ENCODE measurements at regions not wholly inside any gene's neighbourhood (a gene's known extent, or its start where the extent isn't known, plus 50 kb on each side); places are given as distances from the start of the nearest gene placed in this dataset.

DNA sequence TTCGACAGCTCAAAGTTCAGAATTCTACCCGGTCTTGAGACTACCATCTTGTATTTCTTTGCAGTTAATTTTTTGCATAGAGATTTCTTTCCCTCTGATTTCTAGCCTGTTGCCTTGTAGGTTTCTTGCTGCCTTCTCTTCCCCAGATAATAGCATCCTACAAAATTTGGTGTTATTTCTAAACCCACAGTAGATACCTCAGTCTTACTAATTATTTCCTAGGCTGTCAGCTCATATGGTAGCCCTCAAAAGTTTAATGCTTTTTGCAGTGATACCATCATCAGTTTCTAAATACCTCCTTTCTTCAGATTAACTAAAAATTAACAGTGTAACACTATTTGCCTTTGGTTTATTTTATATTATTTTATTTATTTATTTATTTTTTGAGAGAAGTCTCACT lies 61.9 kb upstream of the TMPO start:
- no peak overlapping the region for H3K4me3 ChIP-seq (ENCODE audit: insufficient read length, low read depth)

GRCh38 chr12:98456041-98456440 lies 59.3 kb upstream of the TMPO start:
- Histone ChIP-seq H3K9ac (ENCODE audit: insufficient read length, low read depth) (no peak overlapping the region), H3K9me3 (ENCODE audit: insufficient read depth, low read length) (no peaks in the 10 kb centered on the region), H3K4me3 (ENCODE audit: insufficient read length, low read depth) (no peak overlapping the region), H3K36me3 (ENCODE audit: insufficient read depth, insufficient read length, low read length) (no peaks in the 10 kb centered on the region), H3K4me1 (ENCODE audit: insufficient read depth, insufficient read length) (no peaks in the 10 kb centered on the region), H3K27me3 (ENCODE audit: insufficient read depth, insufficient read length) (no peaks in the 10 kb centered on the region)
- no peak for TF ChIP-seq YY1 (IDR thresholded peaks at IDR 0.05; ENCODE audit: insufficient read depth, insufficient read length)
- no peak for TF ChIP-seq SUZ12 (IDR thresholded peaks at IDR 0.05; ENCODE audit: extremely low read depth, insufficient read depth, insufficient read length)
- no peak for TF ChIP-seq ZNF274 (IDR thresholded peaks at IDR 0.05; ENCODE audit: low read depth, low read length)
- no peak for DNase-seq (ENCODE audit: low read depth, low spot score)

More for the DNA sequence above, 61.9 kb upstream of the TMPO start:
- no peaks in the 10 kb centered on the region for H3K27me3 ChIP-seq (ENCODE audit: insufficient read depth, insufficient read length)
- H3K9me3 ChIP-seq (ENCODE audit: insufficient read depth, low read length) = no peaks in the 10 kb centered on the region
- TF ChIP-seq ZNF274 (IDR thresholded peaks at IDR 0.05; ENCODE audit: low read depth, low read length) (no peak), SUZ12 (IDR thresholded peaks at IDR 0.05; ENCODE audit: extremely low read depth, insufficient read depth, insufficient read length) (no peak), YY1 (IDR thresholded peaks at IDR 0.05; ENCODE audit: insufficient read depth, insufficient read length) (no peak)
- no peak overlapping the region for H3K9ac ChIP-seq (ENCODE audit: insufficient read length, low read depth)
- H3K36me3 ChIP-seq (ENCODE audit: insufficient read depth, insufficient read length, low read length) = no peaks in the 10 kb centered on the region
- H3K4me1 ChIP-seq (ENCODE audit: insufficient read depth, insufficient read length) = no peaks in the 10 kb centered on the region
- no peak for DNase-seq (ENCODE audit: low read depth, low spot score)

- Histone ChIP-seq H3K4me1 (ENCODE audit: insufficient read depth, insufficient read length) (no peaks in the 10 kb centered on the region), H3K27me3 (ENCODE audit: insufficient read depth, insufficient read length) (no peaks in the 10 kb centered on the region), H3K9ac (ENCODE audit: insufficient read length, low read depth) (no peak overlapping the region), H3K9me3 (ENCODE audit: insufficient read depth, low read length) (no peaks in the 10 kb centered on the region), H3K36me3 (ENCODE audit: insufficient read depth, insufficient read length, low read length) (no peaks in the 10 kb centered on the region), H3K4me3 (ENCODE audit: insufficient read length, low read depth) (no peak overlapping the region)
- TF ChIP-seq YY1 (IDR thresholded peaks at IDR 0.05; ENCODE audit: insufficient read depth, insufficient read length) = no peak
- no peak for TF ChIP-seq SUZ12 (IDR thresholded peaks at IDR 0.05; ENCODE audit: extremely low read depth, insufficient read depth, insufficient read length)
- no peak for TF ChIP-seq ZNF274 (IDR thresholded peaks at IDR 0.05; ENCODE audit: low read depth, low read length)
- no peak for DNase-seq (ENCODE audit: low read depth, low spot score)
Measured at GRCh38 chr12:98456576-98457573, 58.5 kb upstream of the TMPO start.

- H3K9me3 ChIP-seq (ENCODE audit: insufficient read depth, low read length) = no peaks in the 10 kb centered on the region
- H3K27me3 ChIP-seq (ENCODE audit: insufficient read depth, insufficient read length) = no peaks in the 10 kb centered on the region
- TF ChIP-seq SUZ12 (IDR thresholded peaks at IDR 0.05; ENCODE audit: extremely low read depth, insufficient read depth, insufficient read length) (no peak), YY1 (IDR thresholded peaks at IDR 0.05; ENCODE audit: insufficient read depth, insufficient read length) (no peak), ZNF274 (IDR thresholded peaks at IDR 0.05; ENCODE audit: low read depth, low read length) (no peak)
- no peak overlapping the region for H3K9ac ChIP-seq (ENCODE audit: insufficient read length, low read depth)
- no peak overlapping the region for H3K4me3 ChIP-seq (ENCODE audit: insufficient read length, low read depth)
- H3K4me1 ChIP-seq (ENCODE audit: insufficient read depth, insufficient read length) = no peaks in the 10 kb centered on the region
- no peaks in the 10 kb centered on the region for H3K36me3 ChIP-seq (ENCODE audit: insufficient read depth, insufficient read length, low read length)
- no peak for DNase-seq (ENCODE audit: low read depth, low spot score)
Measured at GRCh38 chr12:98464190-98464589, 51.2 kb upstream of the TMPO start.

- Histone ChIP-seq H3K27me3 (ENCODE audit: insufficient read depth, insufficient read length) (no peaks in the 10 kb centered on the region), H3K9me3 (ENCODE audit: insufficient read depth, low read length) (no peaks in the 10 kb centered on the region), H3K36me3 (ENCODE audit: insufficient read depth, insufficient read length, low read length) (no peaks in the 10 kb centered on the region), H3K4me1 (ENCODE audit: insufficient read depth, insufficient read length) (no peaks in the 10 kb centered on the region), H3K4me3 (ENCODE audit: insufficient read length, low read depth) (no peak overlapping the region), H3K9ac (ENCODE audit: insufficient read length, low read depth) (no peak overlapping the region)
- TF ChIP-seq SUZ12 (IDR thresholded peaks at IDR 0.05; ENCODE audit: extremely low read depth, insufficient read depth, insufficient read length) (no peak), ZNF274 (IDR thresholded peaks at IDR 0.05; ENCODE audit: low read depth, low read length) (no peak), YY1 (IDR thresholded peaks at IDR 0.05; ENCODE audit: insufficient read depth, insufficient read length) (no peak)
- DNase-seq (ENCODE audit: low read depth, low spot score) = no peak
Measured at GRCh38 chr12:98465505-98465904, 49.9 kb upstream of the TMPO start.

Data from NT2/D1 (cell line).